ENCODE measurements at regions not wholly inside any gene's neighbourhood (a gene's known extent, or its start where the extent isn't known, plus 50 kb on each side); places are given as distances from the start of the nearest gene placed in this dataset.
"Not testable (repeated sequence)": the region's sequence is repeated elsewhere in the genome, so short reads cannot be mapped to it uniquely, and the experiment has no call there.

DNA sequence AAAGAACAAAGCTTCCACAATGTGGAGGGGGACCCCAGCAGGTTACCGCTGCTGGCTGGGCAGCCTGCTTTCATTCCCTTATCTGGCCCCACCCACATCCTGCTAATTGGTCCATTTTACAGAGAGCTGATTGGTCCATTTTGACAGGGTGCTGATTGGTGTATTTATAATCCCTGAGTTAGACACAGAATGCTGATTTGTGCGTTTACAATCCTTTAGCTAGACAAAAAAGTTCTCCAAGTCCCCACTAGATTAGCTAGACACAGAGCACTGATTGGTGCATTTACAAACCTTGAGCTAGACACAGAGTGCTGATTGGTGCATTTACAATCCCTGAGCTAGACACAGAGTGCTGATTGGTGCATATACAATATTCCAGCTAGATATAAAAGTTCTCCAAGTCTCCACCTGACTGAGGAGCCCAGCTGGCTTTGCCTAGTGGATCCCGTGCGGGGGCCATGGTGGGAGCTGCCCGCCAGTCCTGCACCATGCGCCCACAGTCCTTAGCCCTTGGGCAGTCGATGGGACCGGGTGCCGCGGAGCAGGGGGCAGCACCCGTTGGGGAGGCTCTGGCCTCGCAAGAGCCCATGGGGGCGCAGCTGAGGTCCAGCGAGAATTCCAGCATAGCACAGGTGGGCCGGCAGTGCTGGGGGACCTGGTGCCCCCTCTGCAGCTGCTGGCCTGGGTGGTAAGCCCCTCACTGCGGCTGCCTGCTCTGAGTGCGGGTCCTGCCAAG is 88.8 kb upstream of the MYLIP start:
- not testable (repeated sequence) for DNase-seq

DNA sequence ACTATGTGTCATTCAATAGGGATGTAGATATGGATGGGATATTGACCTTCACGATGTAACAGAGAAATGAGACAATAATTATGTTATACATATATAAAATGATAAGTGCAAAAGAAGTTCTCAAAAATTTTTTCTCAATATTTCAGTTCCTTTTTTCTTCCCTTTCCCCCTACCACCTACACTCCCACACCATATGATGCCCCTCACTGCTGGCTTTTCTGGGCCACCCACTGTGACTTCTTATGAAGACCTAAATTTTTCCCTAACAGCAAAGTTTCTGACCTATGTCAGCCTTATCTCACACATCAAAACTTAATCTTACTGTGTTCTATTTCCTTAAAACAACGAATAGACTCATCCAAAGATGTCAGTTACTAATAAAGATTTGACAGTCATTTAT is 89.9 kb upstream of the MYLIP start:
- DNase-seq: no peak

DNA sequence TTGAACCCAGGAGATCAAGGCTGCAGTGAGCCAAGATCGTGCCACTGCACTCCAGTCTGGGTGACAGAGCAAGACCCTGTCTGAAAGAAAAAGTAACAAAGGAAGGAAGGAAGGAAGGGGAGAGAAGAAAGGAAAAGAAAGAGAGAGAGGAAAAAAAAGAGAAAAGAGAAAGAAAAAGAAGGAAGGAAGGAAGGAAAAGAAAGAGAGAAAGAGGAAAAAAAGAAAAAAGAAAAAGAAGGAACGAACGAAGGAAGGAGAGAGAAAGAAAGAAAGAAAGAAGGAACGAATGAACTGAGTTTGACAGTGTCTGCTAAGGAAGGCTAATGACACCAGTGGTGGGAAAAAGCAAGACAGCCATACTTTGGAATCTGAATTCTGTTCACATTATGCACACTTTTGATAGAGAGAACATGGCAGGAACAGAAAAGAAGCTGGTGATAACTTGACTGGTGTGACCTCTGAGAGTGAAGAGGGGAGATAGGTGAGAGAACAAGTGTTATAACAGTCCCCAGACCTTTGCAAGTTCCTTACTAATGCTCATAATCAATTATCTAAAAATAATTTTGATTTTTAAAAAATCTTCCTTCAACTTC is 93.3 kb upstream of the MYLIP start:
- no peak for DNase-seq

DNA sequence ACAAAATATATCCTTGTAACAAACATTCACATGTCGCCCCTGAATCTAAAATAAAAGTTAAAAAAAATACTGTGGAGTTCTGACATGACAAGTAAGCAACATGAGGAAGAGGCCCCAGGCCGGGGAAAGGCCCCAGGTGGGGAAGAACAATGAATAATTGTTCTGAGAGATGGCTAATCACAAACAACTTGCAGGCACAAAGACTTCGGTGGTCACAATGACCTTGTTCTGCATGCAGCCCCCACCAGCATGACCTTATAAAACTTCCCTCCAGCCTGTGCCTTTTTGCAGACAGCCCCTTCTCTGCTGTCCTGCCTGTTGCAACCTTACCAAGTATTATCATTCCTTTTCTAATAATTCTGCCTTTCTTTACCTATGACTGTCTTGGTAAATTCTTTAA is 95.7 kb upstream of the MYLIP start:
- DNase-seq: no peak

DNA sequence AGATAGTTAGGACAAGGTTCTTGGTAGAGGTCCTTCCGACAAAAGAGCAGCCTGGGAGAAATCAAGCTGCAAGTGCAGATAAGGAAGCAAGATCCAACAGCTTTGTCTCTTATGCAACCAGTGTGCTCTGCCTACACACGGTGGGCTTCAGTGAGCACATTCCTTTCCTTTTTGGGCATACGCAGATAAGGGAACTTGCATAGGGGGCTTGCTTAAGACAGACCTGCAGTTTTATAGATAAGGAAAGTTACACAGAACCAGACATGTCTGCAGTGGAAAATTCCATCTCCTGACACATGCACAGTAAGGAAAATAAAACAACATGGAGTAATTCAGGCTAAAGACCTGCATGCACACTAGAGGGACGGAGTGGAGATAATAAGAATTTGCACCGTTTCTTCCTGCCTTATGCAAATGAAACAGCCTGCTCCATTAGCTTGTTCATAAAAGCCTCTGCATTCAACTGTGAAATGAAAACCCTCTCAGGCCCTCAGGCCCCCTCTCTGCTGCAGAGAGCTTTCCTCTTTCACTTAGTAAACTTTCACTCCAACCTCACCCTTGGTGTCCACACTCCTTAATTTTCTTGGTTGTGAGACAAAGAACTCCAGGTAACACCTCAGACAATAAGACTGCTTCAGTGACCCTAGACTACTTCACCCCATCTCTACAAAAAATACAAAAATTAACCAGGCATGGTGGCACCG is 97.5 kb upstream of the MYLIP start:
- DNase-seq: no peak

DNA sequence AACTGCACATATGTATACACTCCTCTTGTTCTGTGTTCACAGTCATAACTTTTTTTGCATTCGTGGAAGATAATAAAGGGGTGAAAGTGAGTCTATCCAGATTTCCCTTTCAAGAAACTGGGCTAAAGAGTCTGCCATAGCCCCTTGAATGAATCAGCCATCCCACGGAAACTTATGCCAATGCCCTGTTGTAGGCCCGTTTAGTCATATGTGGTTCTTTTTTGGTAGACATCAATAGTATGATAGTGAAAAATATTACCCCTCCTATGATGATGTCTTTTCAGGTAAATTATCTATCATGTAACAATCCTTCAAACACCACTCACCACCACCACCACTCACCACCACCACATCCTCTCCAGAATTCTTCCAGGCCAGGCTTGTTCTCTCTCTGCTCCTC is 99.9 kb upstream of the MYLIP start:
- DNase-seq: no peak

DNA sequence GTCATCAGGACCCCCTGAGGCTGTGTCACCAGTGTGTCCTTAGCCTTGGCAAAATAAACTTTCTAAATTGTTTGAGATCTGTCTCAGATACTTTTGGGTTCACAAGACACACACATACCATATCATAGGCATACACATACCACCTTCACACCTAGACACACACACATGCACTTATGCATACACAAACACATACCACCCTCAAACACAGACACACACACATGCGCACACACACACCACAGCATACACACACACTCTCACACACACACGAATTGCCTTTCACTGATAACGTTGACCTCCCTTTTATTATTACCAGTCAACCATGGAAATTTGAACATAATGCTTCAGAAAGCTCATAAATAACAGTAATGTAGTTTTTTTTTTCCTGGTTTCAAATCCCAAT is 108.6 kb upstream of the MYLIP start:
- no peak for DNase-seq

DNA sequence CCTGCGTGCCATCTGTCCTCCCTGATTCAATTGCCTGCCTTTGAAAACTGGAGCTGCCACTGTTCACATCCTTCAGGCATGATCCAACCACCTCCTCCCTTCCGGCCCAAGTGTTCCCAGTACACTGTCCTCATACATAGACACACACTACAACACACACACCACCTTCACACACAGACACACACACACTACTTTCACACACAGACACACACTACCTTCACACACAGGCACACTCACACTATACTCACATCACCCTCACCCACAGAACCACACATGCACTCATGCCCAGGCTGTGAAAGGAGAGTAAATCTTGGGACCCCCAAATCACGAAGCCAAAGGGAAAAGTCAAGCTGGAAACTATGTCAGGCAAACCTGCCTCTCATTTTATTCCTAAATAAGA is 109.4 kb upstream of the MYLIP start:
- no peak for DNase-seq

DNA sequence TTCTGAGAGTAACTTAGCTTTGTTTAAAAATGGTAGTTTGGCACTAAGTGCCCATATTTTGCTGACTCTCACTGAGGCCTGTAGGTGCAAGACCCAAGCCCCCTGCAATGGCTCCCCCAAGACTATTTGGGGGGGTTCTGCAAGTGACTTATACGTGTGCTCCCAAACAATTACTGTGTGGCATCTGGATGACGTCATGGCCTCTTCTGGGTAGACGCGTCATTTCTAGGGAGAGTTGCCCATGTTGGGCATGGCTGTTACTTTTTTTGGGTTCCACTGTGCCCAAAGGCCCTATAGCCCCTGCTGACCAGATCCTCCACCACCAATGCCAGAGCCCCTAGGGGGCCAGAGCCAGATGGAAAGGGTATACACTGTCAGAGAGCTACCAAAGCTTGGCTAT is 110.3 kb upstream of the MYLIP start:
- DNase-seq: no peak

DNA sequence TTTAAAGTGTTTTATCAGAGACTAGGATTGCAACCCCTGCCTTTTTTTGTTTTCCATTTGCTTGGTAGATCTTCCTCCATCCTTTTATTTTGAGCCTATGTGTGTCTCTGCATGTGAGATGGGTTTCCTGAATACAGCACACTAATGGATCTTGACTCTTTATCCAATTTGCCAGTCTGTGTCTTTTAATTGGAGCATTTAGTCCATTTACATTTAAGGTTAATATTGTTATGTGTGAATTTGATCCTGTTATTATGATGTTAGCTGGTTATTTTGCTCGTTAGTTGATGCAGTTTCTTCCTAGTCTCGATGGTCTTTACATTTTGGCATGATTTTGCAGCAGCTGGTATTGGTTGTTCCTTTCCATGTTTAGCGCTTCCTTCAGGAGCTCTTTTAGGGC is 114.6 kb upstream of the MYLIP start:
- DNase-seq: not testable (repeated sequence)

DNA sequence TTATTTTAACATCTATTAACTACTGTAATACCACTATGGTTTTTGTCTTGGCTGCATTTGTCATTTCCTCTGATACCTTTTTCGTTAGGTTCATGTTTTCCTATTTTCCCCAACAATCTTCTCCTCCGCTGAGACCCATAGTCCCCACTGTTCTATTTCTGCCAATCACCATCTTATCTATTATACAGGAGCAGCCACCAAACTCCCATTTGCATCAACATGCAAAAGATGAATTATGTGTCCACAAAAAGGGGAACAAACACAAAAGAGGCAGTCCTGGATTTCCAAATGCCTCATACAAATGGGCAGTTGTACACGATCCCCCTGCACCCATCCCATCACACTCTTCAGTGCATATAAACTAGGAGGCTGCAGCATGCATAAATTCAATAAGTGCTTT is 121.7 kb upstream of the MYLIP start:
- no peak for DNase-seq

DNA sequence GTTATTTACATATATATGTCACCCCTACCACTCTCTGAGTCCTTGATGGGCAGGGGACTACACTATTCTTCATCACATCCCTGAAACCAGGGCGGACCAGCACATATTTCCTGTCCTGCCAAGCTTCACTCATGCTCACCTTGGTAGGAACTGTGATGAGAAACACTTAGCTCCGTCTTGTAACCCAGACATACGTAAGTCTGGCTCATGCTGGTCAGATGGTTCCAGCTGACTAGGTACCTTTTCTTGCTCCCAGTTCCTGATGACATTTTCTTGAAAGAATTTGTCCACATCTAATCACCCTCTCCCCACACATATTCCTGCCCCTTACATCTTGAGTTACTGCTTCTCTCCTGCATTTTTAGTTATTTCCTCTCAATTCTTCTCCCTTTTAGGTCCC is 122.2 kb upstream of the MYLIP start:
- DNase-seq: no peak

DNA sequence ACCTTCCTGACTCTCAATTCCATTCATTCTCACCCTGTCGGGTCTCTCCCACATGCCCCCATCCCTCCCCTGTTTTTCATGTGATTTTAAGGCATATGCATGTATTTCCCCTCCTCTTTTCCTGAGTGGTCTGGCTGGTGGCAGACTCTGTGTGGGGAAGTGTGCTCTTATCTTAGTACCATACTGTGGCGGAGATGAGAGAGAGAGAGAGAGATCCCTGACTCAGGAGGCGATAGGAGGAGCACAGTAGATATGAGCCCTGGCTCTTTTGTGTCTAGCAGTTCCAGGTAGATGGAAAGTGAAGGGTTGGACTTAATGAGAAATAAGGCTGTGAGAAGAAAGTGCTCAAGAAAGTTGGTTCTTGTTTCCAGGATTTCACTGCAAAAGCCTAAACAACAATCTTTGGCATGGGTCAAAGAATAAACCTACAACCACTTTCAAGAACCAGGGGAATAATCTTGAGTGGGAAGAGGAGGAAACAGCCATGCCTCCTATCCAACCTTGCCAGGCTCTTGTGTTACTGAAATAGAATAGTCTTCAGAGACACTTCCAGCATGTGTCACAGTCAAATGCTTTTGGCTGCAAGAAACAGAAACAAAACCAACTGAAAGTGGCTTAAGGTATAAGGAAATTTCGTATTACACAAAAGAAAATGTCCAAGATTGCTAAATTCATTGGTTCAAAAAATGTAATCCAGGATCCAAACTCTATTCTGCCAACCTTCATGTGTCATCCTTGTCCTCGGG is 123.8 kb upstream of the MYLIP start:
- DNase-seq: no peak

DNA sequence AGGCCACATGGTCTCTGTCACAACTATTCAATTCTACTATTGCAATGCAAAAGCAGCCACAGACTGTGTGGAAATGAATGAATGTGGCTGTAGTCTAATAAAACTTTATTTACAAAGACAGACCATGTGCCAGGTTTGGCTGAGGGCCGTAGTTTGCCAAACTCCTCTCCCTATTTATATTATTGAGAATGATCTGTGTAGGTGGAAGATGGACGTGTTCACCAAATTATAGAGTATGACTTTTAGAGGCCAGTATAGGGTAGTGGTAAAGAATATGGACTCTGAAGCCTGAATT is 125.7 kb upstream of the MYLIP start:
- no peak for DNase-seq

DNA sequence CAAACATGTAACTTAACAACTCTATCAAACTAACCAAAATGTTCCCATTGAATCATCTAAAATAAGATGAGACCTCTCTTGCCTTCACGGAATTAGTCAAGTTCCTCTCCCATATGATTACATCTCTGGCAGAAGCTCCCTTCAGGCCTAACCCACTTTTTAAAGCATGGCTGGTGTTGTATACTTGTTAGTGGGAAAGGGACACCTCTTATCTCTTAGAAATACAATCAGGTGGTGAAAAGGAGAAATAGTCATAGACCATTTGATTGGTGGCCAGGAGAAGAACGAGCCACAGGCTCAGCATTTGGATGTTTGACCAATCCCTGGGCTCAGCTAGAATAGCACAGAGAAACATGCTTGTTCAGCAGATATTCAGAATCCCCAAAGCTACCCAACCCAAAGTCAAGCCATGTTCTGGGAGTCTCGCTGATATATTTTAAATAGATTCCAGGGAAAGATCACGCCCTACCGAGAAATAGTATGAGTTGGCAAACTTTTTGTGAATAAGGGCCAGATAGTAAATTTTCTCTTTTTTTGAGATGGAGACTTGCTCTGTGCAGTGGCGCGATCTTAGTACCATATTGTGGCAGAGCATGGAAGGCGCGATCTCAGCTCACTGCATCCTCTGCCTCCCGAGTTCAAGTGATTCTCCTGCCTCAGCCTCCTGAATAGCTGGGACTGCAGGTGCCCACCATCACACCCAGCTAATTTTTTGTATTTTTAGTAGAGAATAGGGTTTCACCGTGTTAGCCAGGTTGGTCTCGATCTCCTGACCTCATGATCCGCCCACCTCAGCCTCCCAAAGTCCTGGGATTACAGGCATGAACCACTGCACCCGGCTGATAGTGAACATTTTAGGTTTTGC is 126.3 kb upstream of the MYLIP start:
- no peak for DNase-seq

DNA sequence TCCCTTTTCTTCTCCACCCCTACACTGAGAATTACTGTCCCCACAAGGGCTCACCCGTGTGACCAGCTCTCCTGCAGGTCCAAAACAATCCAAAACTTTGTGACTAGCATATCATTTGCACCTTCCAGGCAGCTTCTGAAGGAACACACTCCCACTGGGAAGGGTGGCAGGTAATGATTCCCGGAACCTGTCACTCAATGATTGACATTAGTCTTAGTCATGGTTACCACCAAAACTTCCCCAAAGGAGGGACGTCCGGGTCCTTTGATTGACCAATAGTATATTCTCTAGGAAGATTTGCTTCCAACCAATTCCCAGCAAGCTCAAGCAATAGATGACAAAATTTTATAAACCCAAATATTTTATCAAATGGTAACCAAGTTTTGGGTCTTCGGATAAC is 127.7 kb upstream of the MYLIP start:
- no peak for DNase-seq

DNA sequence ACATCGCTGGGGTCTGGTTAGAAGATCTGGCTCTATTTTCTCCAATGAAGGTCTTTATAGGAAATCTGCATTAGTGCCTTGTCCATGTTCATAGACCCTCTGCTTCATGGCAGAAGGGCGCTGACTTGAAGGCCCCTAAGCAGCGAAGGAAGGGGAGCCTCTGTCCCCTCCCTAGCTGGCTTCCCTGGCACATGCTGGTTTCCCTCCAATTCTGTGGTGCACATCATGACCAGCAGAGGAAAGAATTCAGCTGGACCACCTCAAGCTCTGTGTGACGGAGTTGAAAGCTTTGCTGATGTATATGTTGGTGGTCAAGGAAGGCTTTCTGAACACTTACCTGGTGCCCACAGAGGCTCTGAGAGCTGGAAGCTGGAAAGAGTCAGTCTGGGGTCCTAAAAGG is 129.7 kb upstream of the MYLIP start:
- no peak for DNase-seq

DNA sequence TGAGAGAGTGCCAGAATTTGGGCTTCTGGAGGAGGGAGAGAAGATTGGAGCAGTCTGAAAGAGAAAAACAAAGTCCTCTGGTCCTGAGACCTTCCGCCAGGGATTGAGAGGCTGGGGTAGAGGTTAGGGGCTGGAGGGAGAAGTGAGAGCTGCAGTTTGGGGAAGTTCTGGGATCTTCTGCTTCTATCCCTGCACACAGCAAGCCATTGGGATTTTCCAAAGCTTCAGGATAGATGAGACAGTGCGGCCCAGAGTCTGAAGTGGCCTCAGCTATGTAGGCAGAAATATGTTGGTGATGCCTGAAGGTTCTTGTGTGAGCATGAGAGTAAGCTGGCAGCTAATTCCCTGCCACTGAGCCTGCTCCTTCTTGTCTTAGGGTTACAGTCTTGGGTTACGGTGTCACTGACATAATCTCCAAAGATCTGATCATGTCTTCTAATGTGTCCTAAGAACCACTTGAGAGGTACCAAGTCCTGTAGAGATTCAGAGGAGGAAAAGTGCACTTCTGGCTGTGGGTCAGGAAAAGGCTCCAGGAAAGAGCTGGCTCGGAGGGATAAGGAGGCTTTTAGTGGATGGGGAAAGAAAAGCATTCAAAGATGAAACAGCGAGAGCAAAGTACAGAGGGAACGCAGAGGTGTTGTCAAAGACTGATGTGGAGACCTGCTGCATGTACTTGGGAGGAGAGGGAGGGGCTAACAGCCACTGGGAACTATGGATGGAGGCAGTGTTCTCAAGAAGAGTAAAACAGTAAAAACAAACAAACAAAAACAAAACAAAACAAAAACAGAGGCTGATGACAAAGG is 131.1 kb upstream of the MYLIP start:
- no peak for DNase-seq

DNA sequence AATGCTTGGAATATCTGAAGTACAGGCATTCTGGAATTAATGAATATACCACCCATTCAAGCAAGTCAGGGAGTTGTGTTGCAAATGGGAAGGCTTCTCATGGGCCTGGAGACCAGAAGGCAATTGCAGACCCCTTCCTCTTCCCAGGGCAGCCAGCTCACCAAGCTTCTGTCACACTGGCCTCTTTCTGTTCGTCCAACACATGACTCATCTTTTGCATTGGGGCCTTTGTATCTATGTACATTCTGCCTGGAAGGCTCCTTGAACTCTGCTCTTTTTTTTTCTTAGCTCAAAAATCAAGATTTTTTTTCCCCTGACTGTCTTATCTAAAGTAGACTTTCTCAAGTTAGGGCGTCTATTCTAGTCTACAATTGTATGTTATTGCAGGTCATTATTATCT is 132.9 kb upstream of the MYLIP start:
- no peak for DNase-seq

DNA sequence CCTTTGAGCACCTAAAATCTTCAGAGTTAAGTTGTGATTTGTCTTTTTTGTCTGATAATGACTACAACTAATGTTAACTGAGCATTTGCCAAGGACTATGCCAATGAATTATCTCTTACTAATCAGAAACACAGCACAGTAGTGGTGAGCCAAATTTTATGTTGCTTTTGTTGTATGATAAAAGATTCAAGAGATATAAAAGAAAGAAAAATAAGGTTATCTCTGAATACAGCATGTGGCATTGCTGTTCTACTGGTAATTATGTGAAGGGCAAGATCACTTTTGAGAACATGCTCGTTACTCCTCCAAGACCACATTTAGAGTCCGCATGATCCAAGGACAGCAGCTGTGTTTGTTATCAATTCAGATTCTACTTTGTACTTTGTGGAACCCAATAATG is 133.4 kb upstream of the MYLIP start:
- DNase-seq: no peak

DNA sequence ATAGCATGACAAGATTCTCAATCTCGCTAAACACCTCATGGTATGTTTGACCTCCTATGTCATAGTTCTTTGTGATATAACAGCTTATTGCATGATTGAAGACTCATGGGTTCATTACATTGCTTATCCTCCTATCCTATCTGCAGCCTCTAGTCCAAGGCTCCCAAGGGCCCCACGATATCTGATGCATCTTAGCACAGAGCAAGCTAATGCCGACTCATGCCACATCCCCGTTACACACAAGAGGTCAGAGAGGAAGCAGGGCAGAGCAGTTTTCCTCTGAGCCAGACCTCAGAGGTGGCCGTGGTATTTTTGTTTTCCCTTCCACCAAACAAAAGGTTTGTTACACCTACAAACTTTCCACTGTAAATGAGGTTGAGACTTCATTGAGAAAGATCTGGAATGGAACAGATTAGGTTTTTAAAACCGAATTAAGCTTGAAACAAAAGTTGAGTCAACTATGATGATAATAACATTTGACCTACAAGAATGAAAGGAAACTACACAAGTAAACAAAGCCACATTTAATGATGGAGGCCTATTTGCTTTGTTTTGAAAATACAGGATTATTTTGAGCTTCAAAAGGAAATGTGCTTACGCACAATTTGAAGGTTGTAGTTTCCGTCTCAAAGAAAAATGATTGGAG is 133.9 kb upstream of the MYLIP start:
- no peak for DNase-seq
